RWPE2 (cell line): ENCODE measurements at regions not wholly inside any gene's neighbourhood (a gene's known extent, or its start where the extent isn't known, plus 50 kb on each side); places are given as distances from the start of the nearest gene placed in this dataset.
A peak's percentile ranks its signal among the peaks of the same experiment; 100 is the strongest.

ENCODE experiments used
- ATAC-seq: fragments of 200-7000 bp; cut with Tn5 transposase; 3 replicates; pipeline ENCODE4 v1.9.1; 2021; ENCODE audit warnings: low read depth
- DNase-seq: peaks from one replicate; pipeline ENCODE4 v3.0.0-alpha.2; 2020; ENCODE audit warnings: low spot score
- H3K27ac ChIP-seq: fragments of 450-650 bp; 2 replicates; pipeline ENCODE4 v1.5.1; 2017; ENCODE audit warnings: mild to moderate bottlenecking; ENCODE audit not compliant: poor library complexity, severe bottlenecking
- H3K27me3 ChIP-seq: fragments of 250-450 bp; sonication (Bioruptor Pico); 2 replicates; pipeline ENCODE4 v1.5.1; 2021; ENCODE audit warnings: mild to moderate bottlenecking, moderate library complexity; ENCODE audit not compliant: insufficient read depth, poor library complexity, severe bottlenecking
- H3K36me3 ChIP-seq: fragments of 250-450 bp; sonication (Bioruptor Pico); 2 replicates; pipeline ENCODE4 v1.5.1; 2020; ENCODE audit warnings: low read depth, mild to moderate bottlenecking, moderate library complexity
- H3K4me1 ChIP-seq: fragments of 250-450 bp; sonication (Bioruptor Pico); 2 replicates; pipeline ENCODE4 v1.5.1; 2021; ENCODE audit warnings: mild to moderate bottlenecking, moderate library complexity; ENCODE audit not compliant: insufficient read depth, poor library complexity, severe bottlenecking
- H3K4me3 ChIP-seq: fragments of 250-450 bp; sonication (Bioruptor Pico); 2 replicates; pipeline ENCODE4 v1.5.1; 2021; ENCODE audit warnings: mild to moderate bottlenecking, moderate library complexity; ENCODE audit not compliant: severe bottlenecking
- H3K9me3 ChIP-seq: fragments of 250-450 bp; sonication (Bioruptor Pico); 2 replicates; pipeline ENCODE4 v1.5.1; 2021; ENCODE audit warnings: mild to moderate bottlenecking, moderate library complexity; ENCODE audit not compliant: severe bottlenecking
- CTCF ChIP-seq: fragments of 450-650 bp; IDR thresholded peaks from one replicate; pipeline ENCODE4 v1.5.1; 2017; ENCODE audit warnings: mild to moderate bottlenecking, moderate library complexity; ENCODE audit not compliant: poor library complexity, severe bottlenecking

- Histone ChIP-seq H3K4me1 (no peaks in the 10 kb centered on the region), H3K27me3 (no peaks in the 10 kb centered on the region), H3K27ac (no peak overlapping the region), H3K9me3 (no peaks in the 10 kb centered on the region), H3K36me3 (no peaks in the 10 kb centered on the region), H3K4me3 (no peak overlapping the region)
- no peak for DNase-seq
- no peak for TF ChIP-seq CTCF
- no peak for ATAC-seq
These were observed 55.1 kb upstream of the PAGE4 start for GRCh38 chrX:49773993-49774392.

GRCh38 chrX:49767236-49767635, 61.9 kb upstream of the PAGE4 start:
- TF ChIP-seq CTCF: no peak
- Histone ChIP-seq H3K4me1 (no peaks in the 10 kb centered on the region), H3K9me3 (no peaks in the 10 kb centered on the region), H3K4me3 (no peak overlapping the region), H3K27me3 (no peaks in the 10 kb centered on the region), H3K27ac (no peak overlapping the region), H3K36me3 (no peaks in the 10 kb centered on the region)
- DNase-seq (no peak), ATAC-seq (no peak)

- no peaks in the 10 kb centered on the region for H3K9me3 ChIP-seq
- H3K27me3 ChIP-seq: no peaks in the 10 kb centered on the region
- TF ChIP-seq CTCF: no peak
These were observed 66.5 kb upstream of the PAGE1 start for GRCh38 chrX:49762175-49762720.

DNA sequence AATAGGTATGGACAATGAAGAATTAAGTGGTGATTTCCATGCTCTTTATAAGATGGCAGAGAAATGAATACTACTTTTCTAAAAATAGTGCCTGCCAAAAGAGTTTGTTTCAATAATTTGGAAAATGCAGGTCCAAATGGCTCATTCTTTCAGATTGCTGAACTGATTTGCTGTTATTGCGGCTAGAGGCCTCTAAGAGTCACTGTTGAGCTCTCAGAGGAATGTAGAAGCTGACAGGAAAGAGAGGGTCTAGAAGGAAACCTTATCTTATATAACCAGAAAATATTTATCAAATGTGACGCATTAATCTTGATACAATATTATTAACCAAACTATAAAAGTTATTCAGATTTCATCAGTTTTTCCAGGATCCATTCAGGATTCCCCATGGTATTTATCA, 65.7 kb upstream of the PAGE1 start:
- Histone ChIP-seq H3K4me3 (no peak overlapping the region), H3K4me1 (no peaks in the 10 kb centered on the region), H3K36me3 (no peaks in the 10 kb centered on the region), H3K27me3 (no peaks in the 10 kb centered on the region), H3K27ac (no peak overlapping the region), H3K9me3 (no peaks in the 10 kb centered on the region)
- ATAC-seq: no peak
- TF ChIP-seq CTCF: peak; percentile 25
- no peak for DNase-seq

More at GRCh38 chrX:49762175-49762720, 66.5 kb upstream of the PAGE1 start:
- no peaks in the 10 kb centered on the region for H3K4me1 ChIP-seq
- ATAC-seq: no peak
- no peak overlapping the region for H3K27ac ChIP-seq
- no peak for DNase-seq
- H3K4me3 ChIP-seq: no peak overlapping the region
- no peaks in the 10 kb centered on the region for H3K36me3 ChIP-seq

GRCh38 chrX:49760290-49760890, 64.6 kb upstream of the PAGE1 start:
- Histone ChIP-seq H3K4me1 (no peaks in the 10 kb centered on the region), H3K4me3 (no peak overlapping the region), H3K27me3 (no peaks in the 10 kb centered on the region), H3K27ac (no peak overlapping the region), H3K36me3 (no peaks in the 10 kb centered on the region), H3K9me3 (no peaks in the 10 kb centered on the region)
- no peak for ATAC-seq
- no peak for DNase-seq
- TF ChIP-seq CTCF: no peak
